ENCODE measurements at regions not wholly inside any gene's neighbourhood (a gene's known extent, or its start where the extent isn't known, plus 50 kb on each side); places are given as distances from the start of the nearest gene placed in this dataset.

GRCh38 chr1:221203224-221204054 is 324.2 kb downstream of the HLX start:
- Histone ChIP-seq H2AFZ (ENCODE audit: low read length) (no peak overlapping the region), H3K9me3 (ENCODE audit: low read length) (no peaks in the 10 kb centered on the region), H3K79me2 (ENCODE audit: insufficient read depth, low read depth, low read length) (no peaks in the 10 kb centered on the region), H3K9me2 (ENCODE audit: insufficient read depth, low read length) (no peaks in the 10 kb centered on the region), H3K4me3 (ENCODE audit: low read depth, low read length, poor library complexity, severe bottlenecking) (no peak overlapping the region), H3K4me2 (ENCODE audit: low read length) (no peak overlapping the region), H3K4me1 (ENCODE audit: insufficient read depth, low read length, poor library complexity, severe bottlenecking) (no peaks in the 10 kb centered on the region), H4K20me1 (ENCODE audit: insufficient read depth, low read length) (no peaks in the 10 kb centered on the region; the same call in 1 of the 2 replicates), H3K27ac (ENCODE audit: low read depth, low read length, poor library complexity, severe bottlenecking) (no peak overlapping the region), H3K36me3 (ENCODE audit: insufficient read depth, low read length) (no peaks in the 10 kb centered on the region)
- POLR2A ChIA-PET, result no interaction called here
- CTCF ChIA-PET (ENCODE audit: unreplicated experiment), result no interaction called here
- intact Hi-C loops (cut with micrococcal nuclease; ENCODE audit: unreplicated experiment), result loop anchor here (1.0 to 2.0 kb wide), 2 partner anchors 329 to 393 kb away; no protein-coding TSS in a partner anchor
- BruUV-seq (replicated peaks), result no TSS peak
- TF ChIP-seq EZH2phosphoT487 (IDR thresholded peaks at IDR 0.05; ENCODE audit: borderline replicate concordance, low read depth, low read length) (no peak), CTCF (conservative IDR thresholded peaks at IDR 0.05; ENCODE audit: low read length) (peak; percentile 84)
- peak; percentile 61 for DNase-seq (ENCODE audit: low spot score)

GRCh38 chr1:221204055-221204833 is 325.0 kb downstream of the HLX start:
- POLR2A ChIA-PET, result no interaction called here
- no peak overlapping the region for H3K27ac ChIP-seq (ENCODE audit: low read depth, low read length, poor library complexity, severe bottlenecking)
- no TSS peak for BruUV-seq (replicated peaks)
- no peak overlapping the region for H2AFZ ChIP-seq (ENCODE audit: low read length)
- no peaks in the 10 kb centered on the region for H3K4me1 ChIP-seq (ENCODE audit: insufficient read depth, low read length, poor library complexity, severe bottlenecking)
- no peak for DNase-seq (ENCODE audit: low spot score)
- H3K9me2 ChIP-seq (ENCODE audit: insufficient read depth, low read length), result no peaks in the 10 kb centered on the region
- no peak overlapping the region for H3K4me3 ChIP-seq (ENCODE audit: low read depth, low read length, poor library complexity, severe bottlenecking)
- H3K9me3 ChIP-seq (ENCODE audit: low read length), result no peaks in the 10 kb centered on the region
- H3K79me2 ChIP-seq (ENCODE audit: insufficient read depth, low read depth, low read length), result no peaks in the 10 kb centered on the region
- H4K20me1 ChIP-seq (ENCODE audit: insufficient read depth, low read length), result no peaks in the 10 kb centered on the region; the same call in 1 of the 2 replicates
- CTCF ChIA-PET (ENCODE audit: unreplicated experiment), result no interaction called here
- H3K4me2 ChIP-seq (ENCODE audit: low read length), result no peak overlapping the region
- no peak for TF ChIP-seq EZH2phosphoT487 (IDR thresholded peaks at IDR 0.05; ENCODE audit: borderline replicate concordance, low read depth, low read length)
- no peak for TF ChIP-seq CTCF (conservative IDR thresholded peaks at IDR 0.05; ENCODE audit: low read length)
- intact Hi-C loops (cut with micrococcal nuclease; ENCODE audit: unreplicated experiment), result no loop called here
- no peaks in the 10 kb centered on the region for H3K36me3 ChIP-seq (ENCODE audit: insufficient read depth, low read length)
